ENCODE measurements at regions not wholly inside any gene's neighbourhood (a gene's known extent, or its start where the extent isn't known, plus 50 kb on each side); places are given as distances from the start of the nearest gene placed in this dataset.

GRCh38 chr15:99508852-99509251, 56.9 kb upstream of the MEF2A start:
- no peak for DNase-seq (ENCODE audit: low read depth)

DNA sequence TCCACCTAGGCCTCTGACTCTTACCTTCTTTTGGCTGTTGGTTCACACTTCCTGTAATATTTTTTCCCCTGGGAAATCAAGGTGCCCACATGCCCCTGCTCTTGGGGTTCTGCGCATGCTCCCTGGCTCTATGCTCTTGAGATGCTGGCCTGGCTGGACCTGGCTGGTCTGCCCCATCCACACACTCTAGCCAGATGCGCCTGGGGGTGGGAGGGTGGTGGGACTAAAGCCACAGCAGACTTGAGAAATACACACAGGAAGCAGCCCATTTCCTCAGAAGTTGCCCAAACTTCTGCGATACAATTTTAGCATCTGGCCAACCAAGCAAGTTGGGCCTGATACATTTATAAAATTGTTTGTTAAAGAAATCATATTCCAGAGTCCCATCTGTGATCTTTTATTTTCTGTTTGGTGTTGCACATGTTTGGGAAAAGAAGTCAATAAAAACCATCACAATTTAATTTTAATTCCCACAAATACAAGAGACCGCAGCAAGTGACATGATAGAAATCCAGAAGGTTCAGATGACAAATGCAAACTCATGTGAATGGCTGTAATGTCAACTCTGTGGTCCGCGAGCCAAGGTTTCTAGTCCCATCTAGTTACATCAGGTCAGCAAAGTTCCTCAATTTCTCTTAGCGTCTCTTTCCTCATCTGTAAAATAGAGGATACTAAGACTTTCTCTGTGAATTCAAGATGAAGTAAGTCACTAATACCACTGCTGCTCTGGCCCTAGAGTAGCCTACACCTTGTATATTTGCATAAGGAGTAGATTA, 55.9 kb upstream of the MEF2A start:
- DNase-seq (ENCODE audit: low read depth) = no peak

DNA sequence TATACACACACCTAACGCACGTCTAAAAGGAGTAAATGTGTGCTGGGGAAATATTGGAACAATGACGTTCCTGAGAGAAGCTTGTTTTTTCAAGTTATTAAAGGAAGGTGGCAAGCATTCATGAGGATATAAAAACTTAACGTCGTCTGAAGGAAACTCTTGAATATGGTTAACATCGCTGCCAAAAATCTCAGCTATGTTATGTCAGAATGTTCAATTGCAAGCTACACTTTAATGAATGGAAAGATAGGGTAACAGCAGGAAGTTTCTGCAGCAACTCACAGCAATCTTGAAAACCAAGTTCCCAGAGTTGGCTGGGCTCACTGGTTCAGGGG, 54.3 kb upstream of the MEF2A start:
- DNase-seq (ENCODE audit: low read depth) = no peak

DNA sequence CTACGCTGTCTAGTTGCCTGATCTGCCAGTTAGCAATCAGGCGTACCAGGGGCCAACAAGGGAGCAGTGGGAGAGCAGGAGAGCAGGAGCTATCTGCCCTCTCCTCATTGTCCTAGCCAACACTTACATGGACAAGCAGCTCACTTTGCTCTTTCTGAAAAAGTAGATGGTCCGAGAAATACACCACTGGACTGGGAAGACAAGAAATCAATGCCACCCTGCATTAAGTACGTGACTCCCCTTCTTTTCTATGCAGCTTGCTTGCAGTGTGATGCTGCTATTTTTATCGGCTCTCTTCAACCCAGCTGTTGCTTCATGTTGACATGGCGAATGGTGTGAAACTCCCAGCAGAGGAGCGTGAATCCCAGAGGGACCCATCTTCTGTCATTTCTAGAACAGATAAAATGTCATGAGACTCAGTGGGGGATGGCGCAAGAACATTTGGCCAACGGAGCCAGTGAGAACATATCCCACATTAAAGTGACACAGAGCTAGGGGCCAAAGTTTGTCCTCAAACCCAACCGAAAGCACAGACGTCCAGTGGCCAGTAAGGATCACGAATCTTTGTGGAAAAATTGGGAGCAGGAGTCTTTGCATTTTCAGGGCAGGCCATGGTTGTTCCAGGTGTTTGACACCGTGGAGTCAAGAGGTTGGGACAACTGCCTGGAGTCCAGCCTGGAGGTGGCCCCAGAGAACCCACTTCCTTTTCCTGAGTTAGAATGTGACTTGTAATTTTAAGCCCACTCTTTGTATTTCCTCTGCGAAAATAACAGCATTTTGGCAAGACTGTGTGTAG, 53.7 kb upstream of the MEF2A start:
- DNase-seq (ENCODE audit: low read depth) = peak; percentile 74

DNA sequence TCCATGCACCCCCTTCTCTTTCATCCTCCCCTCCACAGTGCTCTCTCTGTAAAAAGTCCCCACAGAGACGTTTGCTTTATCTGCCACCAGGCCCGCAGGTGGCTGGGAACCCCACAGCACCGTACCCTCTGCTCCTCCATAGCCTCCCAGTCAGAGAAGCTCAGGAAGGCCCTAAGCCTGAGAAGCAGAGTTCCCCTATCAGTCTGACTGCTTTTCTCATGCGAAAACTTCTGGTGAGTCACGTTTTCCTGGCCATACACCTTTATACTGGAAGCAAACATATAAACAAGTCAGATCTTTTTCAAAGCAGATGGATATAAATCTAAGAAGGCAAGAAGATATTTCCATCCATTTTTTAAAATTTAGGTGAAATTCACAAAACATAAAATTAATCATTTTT, 51.5 kb upstream of the MEF2A start:
- no peak for DNase-seq (ENCODE audit: low read depth)

Data from LHCN-M2 (cell line).